Jurkat, Clone E6-1 (cell line): ENCODE measurements at regions not wholly inside any gene's neighbourhood (a gene's known extent, or its start where the extent isn't known, plus 50 kb on each side); places are given as distances from the start of the nearest gene placed in this dataset.

Experiments used
- DNase-seq: peaks from one replicate; pipeline ENCODE4 v3.0.0-alpha.2; 2011; ENCODE audit warnings: low read depth, low spot score
- H3K4me3 ChIP-seq: 2 replicates; pipeline ENCODE4 v1.5.1; 2011; ENCODE audit warnings: mild to moderate bottlenecking, low read length, control low read depth, moderate library complexity

DNA sequence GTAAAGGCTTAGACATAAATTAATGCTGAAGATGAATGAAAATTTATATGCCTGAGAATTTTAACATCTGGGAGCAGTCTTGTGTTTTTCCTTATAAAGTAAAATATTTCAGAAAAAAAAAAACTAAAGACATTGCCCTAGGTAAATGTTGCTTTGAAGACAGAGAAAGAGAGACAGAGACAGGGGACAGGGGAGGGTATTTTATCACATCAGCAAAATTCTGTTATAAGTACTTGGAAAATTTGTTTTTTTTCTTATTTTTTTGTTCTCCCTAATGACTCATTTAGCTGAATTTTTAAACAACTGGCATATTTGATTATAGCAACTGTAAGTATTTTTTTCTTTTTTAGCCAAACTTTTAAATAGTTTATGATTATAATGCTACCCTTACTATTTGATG is 1540.6 kb upstream of the GBE1 start:
- no peak for DNase-seq

DNA sequence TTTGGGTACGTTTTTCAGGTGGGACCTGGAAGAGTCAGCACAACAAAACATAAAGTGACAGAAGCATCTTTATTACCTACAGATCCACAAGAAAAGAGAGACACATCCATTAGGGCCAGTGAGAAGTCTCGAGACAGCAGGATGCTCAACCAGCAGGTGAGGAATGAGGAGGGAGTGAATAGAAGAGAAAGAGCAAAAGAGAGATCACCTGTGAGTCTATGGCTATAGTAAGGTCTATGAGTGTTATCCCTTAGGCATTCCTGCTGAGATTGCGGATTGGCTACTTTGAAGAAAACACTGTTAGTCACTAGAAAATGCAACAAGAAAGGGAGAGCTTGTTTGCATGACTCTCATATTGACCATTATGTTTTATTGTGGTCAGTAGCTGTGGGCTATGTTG is 1556.2 kb upstream of the GBE1 start:
- H3K4me3 ChIP-seq, result no peak overlapping the region
- DNase-seq, result no peak

More for the DNA sequence above, 1540.6 kb upstream of the GBE1 start:
- H3K4me3 ChIP-seq, result no peak overlapping the region

DNA sequence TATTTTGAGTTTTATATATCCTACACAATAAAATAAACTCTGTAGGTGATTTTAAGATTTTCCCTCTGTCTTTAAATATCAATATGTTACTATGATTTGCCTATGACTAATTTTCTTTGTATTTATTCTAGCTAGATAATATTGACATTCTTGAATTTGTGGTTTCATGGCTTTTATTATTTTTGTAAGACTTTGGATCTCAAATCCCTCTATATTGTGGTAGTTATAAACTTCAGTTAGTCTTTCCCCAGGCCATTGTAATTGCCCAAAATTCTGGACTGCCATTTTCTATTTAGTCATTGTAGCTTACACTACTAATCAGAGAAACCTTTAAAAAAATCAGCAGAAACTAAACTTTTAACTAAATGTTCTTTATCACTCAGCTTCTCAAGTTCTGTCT is 1559.3 kb upstream of the GBE1 start:
- no peak overlapping the region for H3K4me3 ChIP-seq
- DNase-seq, result no peak

DNA sequence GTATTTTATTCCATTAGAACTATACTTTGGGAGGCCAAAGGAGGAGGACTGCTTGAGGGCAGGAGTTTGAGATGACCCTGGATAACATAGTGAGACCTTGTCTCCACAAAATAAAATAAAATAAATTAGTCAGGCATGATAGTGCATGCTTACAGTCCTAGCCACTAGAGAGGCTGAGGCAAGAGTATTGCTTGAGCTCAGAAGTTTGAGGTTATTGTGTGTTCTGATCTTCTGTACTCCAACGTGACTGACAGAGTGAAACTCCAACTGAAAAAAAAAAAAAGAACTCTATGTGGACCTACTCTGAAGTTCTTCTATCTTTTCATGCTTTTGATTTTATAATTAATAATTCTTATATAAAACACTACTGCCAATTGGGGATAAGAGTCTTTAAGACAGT is 1560.0 kb upstream of the GBE1 start:
- peak overlapping the region; percentile 7; the same call in 1 of the 2 replicates for H3K4me3 ChIP-seq
- peak; percentile 92 for DNase-seq

DNA sequence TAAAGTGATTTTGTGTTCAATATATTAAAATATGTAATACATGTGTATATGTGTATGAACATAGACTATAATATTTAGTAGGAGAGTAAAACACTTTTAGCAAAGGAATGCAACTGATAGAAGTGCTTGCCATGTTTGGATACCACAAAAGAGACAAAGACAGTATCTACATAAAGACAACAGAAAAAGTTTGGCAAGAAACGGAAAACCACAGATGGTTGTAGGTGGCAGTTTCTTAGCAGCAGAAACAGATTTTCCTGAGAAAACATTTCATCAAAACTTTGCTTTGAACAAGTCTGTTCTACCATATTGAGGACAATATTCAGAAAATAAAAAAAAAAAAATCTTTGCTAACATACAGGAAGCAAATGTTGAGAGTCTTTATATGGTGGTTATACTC is 1560.4 kb upstream of the GBE1 start:
- peak; percentile 99 for DNase-seq
- H3K4me3 ChIP-seq, result peak overlapping the region; percentile 7; the same call in 1 of the 2 replicates

- no peak for DNase-seq
Observed at GRCh38 chr3:83354205-83354604, 1592.8 kb upstream of the GBE1 start.

DNA sequence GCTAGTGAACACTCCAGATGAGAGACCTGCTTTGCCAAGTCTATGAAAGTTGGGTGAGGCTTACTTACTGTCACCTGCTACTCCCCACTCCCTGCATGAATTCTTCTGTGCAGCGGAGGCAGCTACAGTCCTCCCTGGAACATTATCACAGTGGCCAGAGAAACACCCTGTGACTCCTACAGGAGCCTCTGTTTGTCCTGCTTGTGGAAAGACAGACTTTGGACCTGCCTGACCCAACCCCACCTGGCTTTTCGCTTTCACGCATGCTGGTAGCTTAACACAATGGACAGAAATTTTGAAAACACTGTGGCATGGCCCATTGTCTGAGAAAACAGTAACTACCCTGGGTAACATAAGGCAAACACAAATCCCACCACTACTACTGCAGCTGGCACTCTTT is 1565.5 kb upstream of the CADM2 start:
- DNase-seq, result no peak
- no peak overlapping the region for H3K4me3 ChIP-seq

More at GRCh38 chr3:83354205-83354604, 1592.8 kb upstream of the GBE1 start:
- no peak overlapping the region for H3K4me3 ChIP-seq

DNA sequence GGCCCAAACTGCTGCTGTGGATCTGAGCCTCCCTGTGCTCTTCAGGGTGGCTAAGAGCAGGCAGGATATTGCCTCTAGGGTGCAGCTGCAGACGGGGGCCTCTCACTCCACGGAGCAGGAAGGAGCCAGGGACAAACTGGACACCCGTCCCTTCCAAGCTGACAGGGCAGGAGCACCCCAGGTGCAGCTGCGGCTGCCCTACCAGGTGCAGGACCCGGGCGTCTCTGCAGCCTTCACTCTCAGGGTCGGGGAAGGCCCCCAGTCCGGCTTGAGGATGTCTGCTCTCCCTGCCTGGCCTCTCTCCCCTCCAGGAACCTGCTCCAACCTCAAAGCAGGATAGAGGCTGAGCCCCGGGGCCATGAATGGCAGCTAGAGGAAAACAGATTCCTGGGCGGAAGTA is 1554.9 kb upstream of the CADM2 start:
- H3K4me3 ChIP-seq, result no peak overlapping the region
- no peak for DNase-seq

DNA sequence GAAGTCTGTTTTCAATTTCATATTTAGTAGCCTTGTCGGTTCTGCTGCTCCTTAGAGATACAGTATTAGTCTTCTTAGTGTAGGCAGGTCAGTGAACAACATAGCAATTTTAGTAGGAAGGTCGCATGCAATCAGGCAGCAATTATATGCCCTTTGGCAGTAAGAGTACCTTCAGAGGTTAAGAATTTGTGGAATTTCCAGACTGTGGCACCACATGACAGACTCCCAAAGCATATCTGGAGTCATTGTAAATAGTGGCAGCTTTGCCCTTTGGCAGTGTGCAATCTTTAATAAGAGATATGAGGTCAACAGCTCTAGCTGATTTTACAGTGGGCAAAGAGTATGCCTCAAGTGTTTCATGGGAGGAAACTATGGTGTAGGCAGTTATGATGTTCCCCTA is 1532.5 kb upstream of the CADM2 start:
- no peak for DNase-seq
- no peak overlapping the region for H3K4me3 ChIP-seq

GRCh38 chr3:83434880-83435587 is 1523.8 kb upstream of the CADM2 start:
- no peak for DNase-seq
- H3K4me3 ChIP-seq, result no peak overlapping the region

GRCh38 chr3:83438188-83438587 is 1520.6 kb upstream of the CADM2 start:
- no peak for DNase-seq
- H3K4me3 ChIP-seq, result no peak overlapping the region

GRCh38 chr3:83453056-83453455 is 1505.7 kb upstream of the CADM2 start:
- no peak for DNase-seq
- H3K4me3 ChIP-seq, result no peak overlapping the region

DNA sequence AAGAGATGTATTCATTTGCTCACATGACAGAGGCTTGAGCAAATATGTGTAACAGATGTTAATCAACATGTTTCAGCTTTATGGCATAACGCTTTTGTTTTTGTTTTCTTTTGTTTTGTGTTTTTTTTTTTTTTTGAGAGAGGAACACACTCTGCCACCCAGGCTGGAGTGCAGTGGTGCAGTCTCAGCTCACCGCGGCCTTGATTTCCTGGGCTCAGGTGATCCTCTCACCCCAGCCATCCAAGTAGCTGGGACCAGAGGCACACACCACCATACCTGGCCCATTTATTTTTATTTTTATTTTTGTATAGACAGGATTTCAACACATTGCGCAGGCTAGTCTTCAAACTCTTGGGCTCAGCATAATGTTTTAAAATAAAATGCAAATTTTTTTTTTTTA is 1504.4 kb upstream of the CADM2 start:
- DNase-seq, result no peak

DNA sequence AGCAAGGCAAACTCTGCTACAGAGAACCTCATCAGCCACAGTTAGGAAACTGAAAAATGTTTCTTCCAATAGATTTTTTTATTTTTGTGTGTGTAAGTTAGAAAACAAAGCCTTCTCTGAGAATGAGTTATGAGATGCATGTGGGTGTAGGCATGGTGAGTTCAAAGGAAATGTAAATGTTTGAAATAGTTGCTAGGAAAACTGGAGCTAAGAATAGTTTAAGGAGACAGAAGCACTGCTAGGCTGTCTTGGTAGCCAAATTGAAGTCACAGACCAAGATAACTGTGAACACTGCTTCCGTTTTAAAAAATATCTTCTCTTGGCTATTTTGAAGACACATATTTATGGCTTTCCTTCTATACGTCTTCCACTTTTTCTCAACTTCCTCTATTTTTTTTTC is 1501.2 kb upstream of the CADM2 start:
- no peak for DNase-seq
- no peak overlapping the region for H3K4me3 ChIP-seq

More for the DNA sequence above, 1504.4 kb upstream of the CADM2 start:
- H3K4me3 ChIP-seq, result no peak overlapping the region

DNA sequence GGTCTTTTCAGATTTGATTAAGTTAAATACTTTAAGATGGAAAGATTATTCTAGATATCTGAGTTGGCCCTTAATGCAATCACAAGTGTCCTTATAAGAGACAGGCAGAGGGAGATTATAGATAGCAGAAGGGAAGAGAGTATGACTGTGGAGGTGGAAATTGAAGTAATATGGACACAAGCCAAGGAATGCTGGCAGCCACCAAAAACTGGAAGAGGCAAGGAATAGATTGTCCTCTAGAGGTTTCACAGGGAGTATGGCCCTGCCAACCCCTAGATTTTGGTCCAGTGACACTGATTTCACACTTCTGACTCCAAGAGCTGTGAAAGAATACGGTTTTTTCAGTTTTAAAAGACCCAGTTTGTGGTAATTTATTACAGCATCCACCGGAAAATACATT is 1498.7 kb upstream of the CADM2 start:
- H3K4me3 ChIP-seq, result no peak overlapping the region
- no peak for DNase-seq

DNA sequence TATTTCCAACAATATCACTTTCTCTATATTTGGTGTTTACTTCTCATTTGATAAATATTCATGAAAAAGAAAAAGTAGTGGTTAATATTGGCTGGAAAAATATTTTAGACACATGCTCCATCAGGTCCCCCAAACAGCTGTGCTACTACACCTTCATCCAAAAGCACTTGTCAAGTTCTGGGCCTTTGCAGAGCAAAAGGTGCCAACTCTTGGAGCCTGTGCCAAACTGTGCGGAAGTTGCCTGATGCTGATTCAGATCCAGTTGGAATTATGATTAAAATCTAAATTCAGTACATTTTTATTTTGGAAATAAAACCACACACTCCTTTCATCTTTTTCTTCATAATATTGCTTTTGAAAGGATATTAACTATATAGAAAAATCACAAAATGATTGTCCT is 1497.4 kb upstream of the CADM2 start:
- no peak for DNase-seq
- H3K4me3 ChIP-seq, result no peak overlapping the region

GRCh38 chr3:83477563-83477962 is 1481.2 kb upstream of the CADM2 start:
- DNase-seq, result no peak
- H3K4me3 ChIP-seq, result no peak overlapping the region

DNA sequence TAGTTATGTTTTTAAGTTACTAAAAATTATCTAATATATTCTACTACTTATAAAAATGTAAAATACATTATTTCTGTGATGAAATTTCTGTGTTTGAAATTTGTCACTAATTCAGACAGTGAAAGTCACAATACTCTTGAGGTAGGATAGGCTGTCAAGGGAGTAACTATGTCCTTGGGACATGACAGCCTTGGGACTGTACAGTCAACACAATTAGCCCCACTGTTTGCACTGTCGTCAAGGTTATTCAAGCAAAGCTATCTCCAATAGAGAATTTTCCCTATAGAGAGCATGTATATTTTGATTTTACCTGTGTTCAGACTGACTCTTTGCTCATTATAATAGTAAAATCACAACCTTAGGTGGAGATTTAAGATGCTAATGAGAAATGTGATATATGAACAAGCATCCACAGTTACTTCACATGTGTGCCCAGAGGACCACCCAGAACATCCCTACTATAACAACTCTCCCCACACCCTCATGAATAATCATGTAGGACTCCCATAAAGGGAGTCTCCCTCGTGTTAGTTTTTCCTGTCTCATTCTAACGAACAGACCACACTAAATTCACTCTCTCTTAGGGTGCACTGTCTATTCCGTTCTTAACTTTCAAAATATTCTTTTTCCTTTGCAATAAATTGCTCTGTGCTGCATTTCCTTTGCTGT is 1476.3 kb upstream of the CADM2 start:
- no peak for DNase-seq
- H3K4me3 ChIP-seq, result no peak overlapping the region

- no peak overlapping the region for H3K4me3 ChIP-seq
Observed at GRCh38 chr3:83496462-83496861, 1462.3 kb upstream of the CADM2 start.

GRCh38 chr3:83498361-83499016 is 1460.3 kb upstream of the CADM2 start:
- H3K4me3 ChIP-seq, result no peak overlapping the region
- no peak for DNase-seq

More at GRCh38 chr3:83496462-83496861, 1462.3 kb upstream of the CADM2 start:
- DNase-seq, result no peak
